GM18873 (cell line): ENCODE measurements at regions not wholly inside any gene's neighbourhood (a gene's known extent, or its start where the extent isn't known, plus 50 kb on each side); places are given as distances from the start of the nearest gene placed in this dataset.

ENCODE experiments used
- ATAC-seq: cut with Tn5 transposase; IDR thresholded peaks from one replicate; pipeline ENCODE4 v1.9.1; 2021; ENCODE audit warnings: mild to moderate bottlenecking, moderate library complexity, moderate number of reproducible peaks; ENCODE audit not compliant: unreplicated experiment, low FRiP score

DNA sequence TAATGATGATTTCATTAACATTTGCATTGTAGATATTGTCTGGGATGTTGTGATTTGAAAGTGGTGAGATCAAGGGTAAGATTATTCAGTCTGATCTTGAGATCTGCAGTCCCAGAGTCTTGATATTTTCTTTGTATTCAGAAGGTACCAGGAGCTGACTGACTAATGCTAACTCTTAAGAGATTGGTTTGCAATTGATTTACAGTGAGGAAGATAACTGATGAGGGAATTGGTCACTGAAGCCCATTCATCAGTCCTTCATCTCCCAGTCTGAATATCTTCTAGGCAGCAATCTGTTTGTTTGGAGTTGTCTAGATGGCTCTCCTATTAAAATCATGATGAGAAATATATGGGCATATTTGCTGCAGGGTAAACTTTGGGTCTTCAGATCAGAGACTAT is 473.7 kb downstream of the ARL4A start:
- ATAC-seq, result no peak

DNA sequence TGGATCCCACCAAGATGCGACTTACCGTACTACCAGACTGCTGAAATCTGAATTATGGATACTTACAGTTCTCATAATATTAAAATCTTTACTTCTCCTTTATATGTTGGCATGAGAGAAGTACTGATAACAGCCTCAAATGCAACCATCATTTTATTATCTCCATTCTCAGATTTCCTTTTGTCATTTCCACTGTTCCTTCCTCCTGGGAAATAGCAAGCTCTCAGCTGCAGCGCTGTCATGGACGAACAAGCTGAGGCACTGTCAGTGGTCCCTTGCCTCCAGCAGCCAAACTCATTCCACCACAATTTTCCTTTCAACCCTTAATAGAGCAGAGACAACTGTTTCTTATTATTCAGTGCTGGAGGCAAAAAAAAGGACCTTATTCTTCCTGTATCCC is 478.4 kb downstream of the ARL4A start:
- no peak for ATAC-seq

DNA sequence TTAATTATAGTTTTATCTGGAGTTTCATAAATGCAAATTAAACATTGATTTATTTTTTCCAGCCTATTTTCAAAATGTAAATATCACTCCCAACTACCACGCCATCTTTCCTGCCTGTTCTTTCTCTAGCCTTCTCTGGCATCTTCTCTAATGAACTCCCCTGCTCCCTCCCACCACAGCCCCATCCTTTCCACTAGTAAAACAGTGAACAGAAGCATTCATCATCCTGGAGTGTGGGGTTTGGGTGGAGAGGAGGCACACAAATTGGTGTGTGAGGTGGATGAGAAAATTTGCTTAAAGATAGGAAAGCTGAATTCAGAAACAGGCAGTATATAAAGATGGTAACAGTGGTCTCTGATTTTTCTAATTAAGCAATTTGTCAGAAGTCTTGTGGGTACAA is 479.4 kb downstream of the ARL4A start:
- ATAC-seq, result no peak

DNA sequence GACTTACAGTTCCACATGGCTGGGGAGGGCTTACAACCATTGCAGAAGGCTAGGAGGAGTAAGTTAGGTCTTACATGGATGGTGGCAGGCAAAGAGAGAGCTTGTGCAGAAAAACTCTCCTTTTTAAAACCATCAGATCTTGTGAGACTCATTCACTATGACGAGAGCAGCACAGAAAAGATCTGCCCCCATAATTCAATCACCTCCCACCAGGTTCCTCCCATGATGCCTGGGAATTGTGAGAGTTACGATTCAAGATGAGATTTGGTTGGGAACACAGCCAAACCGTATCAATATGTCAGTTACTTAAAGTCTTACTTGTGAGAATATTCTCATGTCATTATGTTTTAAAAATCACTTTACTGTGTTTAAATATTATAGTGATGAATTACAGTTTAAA is 481.9 kb downstream of the ARL4A start:
- ATAC-seq, result no peak

DNA sequence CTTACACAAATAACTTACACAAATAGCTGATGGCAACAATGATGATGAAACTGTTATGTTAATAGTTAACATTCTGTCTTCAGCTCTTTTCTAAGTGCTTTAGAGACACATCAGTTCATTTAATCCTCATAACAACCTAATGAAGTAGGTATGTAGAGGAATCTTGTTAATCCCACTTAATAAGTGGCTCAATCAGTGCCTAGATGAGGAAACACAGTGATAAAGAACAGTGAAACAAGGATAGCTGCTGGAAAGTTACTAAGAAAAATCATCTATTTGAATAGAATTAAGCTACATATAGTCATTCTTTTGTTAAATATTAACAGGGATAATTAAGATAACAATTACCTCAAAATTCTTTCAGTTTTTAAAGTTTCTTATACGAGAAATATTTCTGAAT is 487.6 kb downstream of the ARL4A start:
- no peak for ATAC-seq

DNA sequence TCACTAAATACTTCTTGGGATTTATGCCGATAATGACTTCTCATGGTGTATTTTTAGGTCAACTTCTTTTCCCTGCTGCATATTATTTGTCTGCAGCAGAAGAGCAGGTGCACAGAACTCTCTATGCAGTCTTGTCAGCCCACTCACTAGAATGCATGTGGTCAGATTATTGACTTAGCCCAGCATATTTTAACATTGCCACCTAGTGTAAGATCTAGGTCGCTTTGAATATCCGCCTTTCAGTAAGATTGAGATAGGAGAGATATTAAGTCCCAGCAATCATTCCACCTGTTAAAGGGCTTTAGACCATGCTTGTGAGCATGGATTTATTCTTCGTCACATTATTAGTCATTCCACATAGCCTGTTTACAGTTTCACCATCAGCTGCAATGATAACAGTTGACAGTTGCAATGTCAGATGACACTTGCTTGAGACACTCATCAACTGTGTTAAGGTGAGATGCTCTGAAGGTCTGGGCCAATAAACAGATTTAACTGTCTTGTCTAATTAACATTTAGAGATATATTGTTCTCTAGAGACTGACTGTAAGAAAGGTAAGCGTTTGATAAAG is 491.7 kb downstream of the ARL4A start:
- no peak for ATAC-seq

DNA sequence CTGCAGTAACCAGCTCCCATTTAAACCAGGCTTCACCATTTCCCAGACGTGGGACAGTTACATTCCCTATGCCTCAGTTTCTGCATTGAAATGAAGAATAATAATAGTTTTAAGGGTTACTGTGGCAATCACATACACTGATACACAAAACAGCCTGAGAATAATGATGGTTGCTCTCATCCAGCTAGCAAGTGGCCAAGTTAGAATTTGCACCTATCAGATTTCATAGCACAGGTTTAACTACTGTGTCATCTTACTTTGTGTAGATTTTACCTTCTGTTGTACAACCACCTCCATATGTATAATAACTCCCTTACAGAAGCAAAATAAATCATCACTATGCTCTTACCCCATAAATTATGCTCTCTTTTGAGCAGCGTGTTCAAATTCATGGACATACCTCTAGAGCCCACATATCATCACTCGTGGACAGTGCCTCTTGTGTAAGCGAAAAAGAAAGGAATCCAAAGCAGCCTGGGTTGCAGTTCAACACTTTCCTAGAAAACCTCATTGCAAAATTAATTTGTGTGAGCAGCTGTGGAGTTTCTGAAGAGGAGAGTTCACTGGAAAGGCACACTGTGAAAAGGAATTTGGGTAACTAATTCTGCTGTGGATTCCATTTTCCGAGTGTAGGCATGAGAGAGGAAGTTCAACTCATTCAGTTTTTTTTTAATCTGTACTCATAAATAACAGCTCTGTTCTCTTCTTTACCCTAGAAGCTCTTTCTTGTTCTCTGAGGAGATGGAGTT is 492.5 kb downstream of the ARL4A start:
- no peak for ATAC-seq

DNA sequence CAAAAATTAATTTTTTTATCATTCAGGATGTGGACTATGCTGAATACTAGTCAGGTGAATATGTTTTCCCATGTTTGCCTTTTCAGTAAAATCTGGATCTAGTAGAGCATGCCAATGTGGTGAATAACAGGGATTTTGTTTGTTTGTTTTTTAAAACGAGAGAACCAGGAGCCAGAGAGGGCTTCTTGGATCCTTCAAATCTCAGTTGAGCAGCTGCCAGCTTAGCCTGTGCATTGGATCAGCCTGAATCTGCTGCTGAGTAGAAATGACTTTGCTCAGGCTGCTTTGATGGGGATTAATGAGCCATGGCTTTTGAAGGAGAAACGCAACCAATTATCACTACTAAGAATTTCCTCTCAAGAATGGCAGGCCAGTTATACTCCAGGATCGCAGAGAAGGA is 493.8 kb downstream of the ARL4A start:
- ATAC-seq, result no peak

DNA sequence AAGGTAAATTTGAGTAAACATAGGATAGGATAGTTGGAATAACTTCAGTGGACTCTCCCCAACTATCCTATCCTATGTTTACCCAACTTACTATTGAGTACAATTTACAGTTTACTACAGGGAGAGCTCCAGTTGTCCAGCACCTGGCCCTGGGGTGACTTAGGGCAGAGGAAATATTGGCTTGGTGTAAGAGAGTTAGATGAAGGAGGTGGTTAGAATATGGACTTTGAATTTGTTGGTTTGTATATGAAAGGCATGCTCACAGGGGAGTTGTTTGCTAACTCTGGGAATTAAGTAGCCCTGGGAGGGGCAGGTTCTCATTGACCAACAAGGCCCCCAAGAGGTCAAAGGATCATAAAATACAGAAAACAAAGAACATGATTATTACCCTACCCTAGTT is 497.7 kb downstream of the ARL4A start:
- no peak for ATAC-seq

DNA sequence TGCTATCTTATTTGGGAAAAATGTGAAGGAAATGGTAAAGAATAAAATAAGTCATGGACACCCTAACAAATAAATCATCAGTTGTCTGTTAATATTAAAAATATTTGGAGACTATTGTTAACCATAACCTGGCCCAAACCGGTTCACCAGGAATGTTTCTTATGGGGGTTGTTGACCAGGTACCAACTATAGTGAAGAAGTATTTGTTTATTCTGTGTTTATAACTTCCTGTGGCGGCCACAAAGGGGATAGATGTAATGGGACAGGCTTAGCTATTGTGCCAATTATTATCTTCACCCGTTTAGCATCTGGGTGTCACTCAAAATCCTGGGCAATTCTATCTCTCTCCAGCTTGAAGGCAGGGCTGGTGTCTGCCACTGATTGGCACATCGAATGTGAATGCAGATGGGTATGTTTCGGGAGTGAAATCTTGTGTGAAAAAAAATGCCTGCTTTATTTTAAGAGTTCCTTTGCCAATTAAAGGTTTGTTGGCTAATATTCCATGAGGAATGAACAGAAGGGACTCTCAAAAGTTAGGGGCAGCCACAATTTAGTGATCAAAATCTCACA is 500.9 kb downstream of the ARL4A start:
- no peak for ATAC-seq

DNA sequence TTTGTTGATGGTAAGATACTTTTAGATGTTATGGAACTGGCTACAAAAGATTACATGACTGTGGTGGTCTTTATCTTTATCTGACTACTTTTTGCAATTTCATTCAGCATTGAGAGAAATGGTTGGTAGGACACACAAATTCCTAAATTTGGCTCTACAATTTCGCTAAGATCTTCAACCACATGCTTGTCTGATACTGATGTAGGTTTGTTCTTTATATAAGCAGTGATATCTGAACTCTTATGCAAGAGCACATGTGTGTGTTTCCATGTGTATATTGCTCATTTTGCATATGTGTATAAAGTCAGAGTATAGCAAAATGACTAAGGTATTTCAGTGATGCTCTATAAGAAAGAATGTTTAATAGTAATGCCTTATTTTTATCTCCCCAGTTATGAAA is 501.5 kb downstream of the ARL4A start:
- no peak for ATAC-seq

DNA sequence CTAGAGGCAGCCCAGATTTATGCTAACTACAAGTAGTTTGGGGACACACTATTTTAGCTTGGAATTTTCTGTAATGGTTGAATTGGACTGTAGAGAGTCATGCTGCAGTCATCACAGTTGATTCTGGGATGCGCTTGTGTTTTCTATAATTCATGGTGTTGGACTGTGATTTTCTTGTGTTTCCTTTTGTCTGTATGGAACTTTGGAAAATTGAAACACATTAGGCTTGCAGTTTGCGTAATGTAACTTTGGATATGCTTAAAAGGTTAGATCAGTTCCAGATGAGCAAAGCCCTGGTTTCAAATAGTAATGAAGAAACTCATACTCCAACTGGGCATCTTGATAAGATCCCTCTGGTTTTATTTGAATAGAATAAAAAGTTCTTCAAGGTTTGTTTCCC is 502.2 kb downstream of the ARL4A start:
- no peak for ATAC-seq

DNA sequence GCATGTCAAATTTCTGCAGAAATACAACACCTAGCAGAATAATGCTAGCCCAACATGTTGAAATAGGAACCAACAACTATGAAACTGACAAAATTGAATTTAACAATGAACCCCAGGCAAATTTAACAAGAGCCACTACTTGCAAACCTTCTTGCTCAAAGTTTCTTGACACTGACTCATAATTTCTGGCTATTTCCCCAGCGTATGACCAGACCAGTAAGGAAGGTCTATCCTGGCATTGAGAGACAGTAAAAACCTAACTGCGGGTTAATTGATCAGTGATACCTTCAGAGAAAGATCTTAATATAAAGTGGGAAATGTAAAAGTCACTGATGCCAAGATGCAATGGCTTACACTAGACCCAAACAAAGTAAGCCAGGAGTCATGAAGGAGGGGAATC is 510.1 kb downstream of the ARL4A start:
- ATAC-seq, result no peak

DNA sequence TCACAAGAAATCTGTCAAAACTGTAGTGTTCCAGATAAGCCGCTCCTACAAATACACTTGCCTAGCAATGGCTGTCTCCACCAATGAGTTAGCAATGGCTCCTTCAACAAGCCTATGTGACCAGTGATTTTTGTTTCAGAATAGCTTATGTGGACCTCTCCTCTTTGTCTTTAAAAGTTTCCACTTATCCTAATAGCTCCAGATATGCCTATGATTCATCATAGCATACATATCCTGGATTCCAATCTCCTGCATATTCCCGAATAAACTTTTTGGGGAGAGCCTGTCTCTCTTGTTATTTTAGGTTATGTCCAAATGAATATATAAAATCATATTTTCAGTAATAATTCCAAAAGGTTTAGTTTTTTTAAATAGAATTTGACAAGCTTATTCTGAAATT is 510.6 kb downstream of the ARL4A start:
- ATAC-seq, result no peak

DNA sequence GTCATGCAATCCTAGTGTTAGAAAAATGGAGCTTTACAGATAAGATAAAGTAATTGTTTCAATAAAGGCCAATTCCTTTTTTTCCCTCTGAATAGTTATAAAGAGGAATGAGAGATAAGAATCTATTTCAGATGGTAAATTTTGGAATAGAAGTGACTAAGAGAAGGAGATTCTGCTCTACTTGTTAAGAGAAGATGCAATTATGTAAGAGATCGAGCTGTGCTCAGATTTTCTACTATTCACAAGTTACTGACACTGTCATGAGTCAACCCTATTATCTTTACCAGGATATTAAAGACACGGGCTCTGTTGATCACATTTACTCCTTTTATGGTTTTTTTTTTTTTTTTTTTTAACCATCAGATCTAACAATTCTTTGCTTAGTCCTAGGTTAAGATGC is 511.3 kb downstream of the ARL4A start:
- no peak for ATAC-seq

DNA sequence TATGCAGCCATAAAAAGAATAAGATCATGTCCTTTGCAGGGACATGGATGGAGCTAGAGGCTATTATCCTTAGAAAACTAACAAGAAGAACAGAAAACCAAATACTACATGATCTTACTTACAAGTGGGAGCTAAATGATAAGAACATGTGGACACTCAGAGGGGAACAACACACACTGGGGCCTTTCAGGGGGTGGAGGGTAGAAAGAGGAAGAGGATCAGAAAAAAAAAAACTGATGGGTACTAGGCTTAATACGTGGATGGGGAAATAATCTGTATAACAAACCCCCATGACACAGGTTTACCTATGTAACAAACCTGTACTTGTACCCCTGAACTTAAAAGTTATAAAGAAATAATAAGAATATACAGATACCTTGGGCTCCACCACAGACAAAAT is 514.2 kb downstream of the ARL4A start:
- ATAC-seq, result no peak

DNA sequence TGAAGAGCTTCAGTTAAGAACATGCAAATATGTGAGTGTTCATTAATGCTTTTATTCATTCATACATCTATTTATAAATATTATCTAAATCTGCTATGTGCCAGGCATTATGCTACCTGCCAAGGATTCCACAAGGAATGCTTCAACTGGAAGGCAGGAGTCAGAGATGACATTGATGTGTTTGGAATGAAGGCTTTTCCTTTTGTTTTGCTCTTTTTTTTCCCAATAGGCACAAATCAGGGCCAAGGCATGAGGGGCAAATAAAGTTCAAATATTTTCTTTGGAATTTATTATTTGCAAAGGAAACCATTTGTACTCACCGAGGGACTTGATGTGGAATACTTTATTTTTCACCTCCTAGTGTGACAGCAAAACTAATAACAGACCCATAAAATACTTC is 530.3 kb downstream of the ARL4A start:
- ATAC-seq, result no peak

DNA sequence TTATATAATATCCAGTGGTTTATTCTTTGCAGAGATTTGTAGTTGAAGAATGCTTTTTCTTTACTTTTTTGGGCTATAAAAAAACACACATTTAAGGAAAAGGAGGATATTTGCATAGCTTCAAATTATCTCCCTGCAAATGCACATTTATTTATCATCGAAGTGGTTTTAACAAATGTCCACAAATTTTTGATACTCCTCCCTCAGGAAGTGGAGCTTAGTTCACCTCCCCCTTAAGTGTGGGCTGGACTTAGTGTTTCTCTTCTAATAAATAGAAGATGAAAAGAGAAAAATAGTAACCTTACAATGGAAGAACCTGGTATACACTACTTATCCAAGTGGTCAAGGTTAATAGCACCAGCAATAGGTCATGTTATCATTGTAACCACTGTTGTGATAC is 537.6 kb downstream of the ARL4A start:
- ATAC-seq, result no peak

DNA sequence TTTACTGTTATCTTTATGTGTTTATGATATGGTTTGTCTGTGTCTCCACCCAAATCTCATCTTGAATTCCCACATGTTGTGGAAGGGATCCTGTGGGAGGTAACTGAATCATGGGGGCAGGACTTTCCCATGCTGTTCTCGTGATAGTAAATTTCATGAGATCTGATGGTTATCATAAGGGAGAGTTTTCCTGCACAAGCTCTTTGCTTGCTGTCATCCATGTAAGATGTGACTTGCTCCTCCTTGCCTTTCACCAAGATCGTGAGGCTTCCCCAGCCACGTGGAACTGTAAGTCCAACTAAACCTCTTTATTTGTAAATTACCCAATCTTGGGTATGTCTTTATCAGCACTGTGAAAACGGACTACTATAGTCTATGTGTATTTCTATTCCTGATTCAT is 539.0 kb downstream of the ARL4A start:
- no peak for ATAC-seq

DNA sequence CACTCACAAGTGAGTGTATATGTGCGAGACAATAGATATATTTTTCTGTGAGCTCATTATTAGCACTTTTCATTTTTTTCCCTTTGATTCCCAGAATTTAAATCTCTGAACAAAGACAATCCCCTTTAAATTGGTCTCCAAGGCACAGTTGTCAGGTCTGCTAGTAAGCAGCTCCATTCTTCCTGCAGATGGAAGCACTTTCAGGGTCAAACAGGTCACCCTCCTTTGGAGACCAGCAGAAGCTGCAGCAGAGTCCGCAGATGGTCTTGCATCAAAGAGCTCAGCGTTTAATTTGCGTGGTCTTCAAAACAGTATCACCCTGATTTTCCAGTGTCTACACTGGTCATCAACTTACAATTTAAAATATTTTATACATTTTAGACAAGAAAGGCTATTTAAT is 543.8 kb downstream of the ARL4A start:
- ATAC-seq, result no peak

DNA sequence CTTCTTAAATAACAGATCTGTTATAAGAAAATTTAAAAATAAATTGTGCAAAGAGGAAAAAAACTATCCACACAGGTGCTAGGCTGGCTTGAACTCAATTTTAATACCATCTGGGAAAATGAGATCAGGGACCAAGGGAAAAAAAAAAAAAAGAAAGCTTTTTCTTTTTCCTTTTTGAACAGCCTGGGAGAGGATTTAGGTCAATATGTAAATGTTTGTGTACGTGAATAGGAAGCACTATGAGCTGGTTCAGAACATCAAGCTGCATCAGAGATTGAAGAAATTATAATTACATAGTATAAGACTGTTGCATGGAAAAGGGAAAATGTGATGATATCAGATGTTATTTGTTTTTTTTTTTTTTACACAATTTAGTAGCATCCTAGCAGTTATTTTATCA is 548.0 kb downstream of the ARL4A start:
- no peak for ATAC-seq

DNA sequence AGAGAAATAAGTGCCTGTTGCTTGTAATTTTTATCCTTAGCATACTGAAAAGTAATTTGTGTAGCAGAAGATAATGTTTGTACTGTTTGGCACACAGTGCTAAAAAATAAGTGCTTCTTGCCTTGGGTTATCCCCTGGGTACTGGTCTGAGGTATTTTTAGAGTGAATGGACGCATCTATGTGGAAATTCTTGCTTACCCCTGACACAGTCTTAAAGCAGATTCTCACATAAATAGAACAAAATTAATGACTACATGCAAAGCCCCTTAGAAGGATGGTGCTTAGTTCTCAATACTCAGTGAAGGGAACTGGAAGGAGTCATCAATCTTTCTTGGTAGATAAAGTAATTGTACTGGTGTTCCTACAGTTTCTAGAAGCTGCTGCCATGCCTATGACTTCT is 548.6 kb downstream of the ARL4A start:
- no peak for ATAC-seq
